GM12865 (cell line): ENCODE measurements at regions not wholly inside any gene's neighbourhood (a gene's known extent, or its start where the extent isn't known, plus 50 kb on each side); places are given as distances from the start of the nearest gene placed in this dataset.

Source experiments
- DNase-seq: peaks from one replicate; pipeline ENCODE4 v3.0.0; 2010; ENCODE audit warnings: low read depth
- H3K4me3 ChIP-seq: 2 replicates; pipeline ENCODE4 v1.5.1; 2011; ENCODE audit warnings: mild to moderate bottlenecking, low read depth, low read length, control low read depth
- TF ChIP-seq, protein P1 (sequence below): IDR thresholded peaks from 2 replicates; pipeline ENCODE4 v1.5.1; 2011; ENCODE audit warnings: low read length, control low read depth, low read depth, inconsistent platforms; ENCODE audit not compliant: insufficient read depth; ENCODE audit errors: missing control alignments

GRCh38 chr2:173657996-173658717 is 303.5 kb downstream of the CDCA7 start:
- no peak for DNase-seq
- no peak overlapping the region for H3K4me3 ChIP-seq
- TF ChIP-seq, protein P1, sequence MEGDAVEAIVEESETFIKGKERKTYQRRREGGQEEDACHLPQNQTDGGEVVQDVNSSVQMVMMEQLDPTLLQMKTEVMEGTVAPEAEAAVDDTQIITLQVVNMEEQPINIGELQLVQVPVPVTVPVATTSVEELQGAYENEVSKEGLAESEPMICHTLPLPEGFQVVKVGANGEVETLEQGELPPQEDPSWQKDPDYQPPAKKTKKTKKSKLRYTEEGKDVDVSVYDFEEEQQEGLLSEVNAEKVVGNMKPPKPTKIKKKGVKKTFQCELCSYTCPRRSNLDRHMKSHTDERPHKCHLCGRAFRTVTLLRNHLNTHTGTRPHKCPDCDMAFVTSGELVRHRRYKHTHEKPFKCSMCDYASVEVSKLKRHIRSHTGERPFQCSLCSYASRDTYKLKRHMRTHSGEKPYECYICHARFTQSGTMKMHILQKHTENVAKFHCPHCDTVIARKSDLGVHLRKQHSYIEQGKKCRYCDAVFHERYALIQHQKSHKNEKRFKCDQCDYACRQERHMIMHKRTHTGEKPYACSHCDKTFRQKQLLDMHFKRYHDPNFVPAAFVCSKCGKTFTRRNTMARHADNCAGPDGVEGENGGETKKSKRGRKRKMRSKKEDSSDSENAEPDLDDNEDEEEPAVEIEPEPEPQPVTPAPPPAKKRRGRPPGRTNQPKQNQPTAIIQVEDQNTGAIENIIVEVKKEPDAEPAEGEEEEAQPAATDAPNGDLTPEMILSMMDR: no peak

- no peak for DNase-seq
- TF ChIP-seq, protein P1: no peak
- H3K4me3 ChIP-seq: no peak overlapping the region
These were observed 304.3 kb downstream of the CDCA7 start for GRCh38 chr2:173658946-173659371.

DNA sequence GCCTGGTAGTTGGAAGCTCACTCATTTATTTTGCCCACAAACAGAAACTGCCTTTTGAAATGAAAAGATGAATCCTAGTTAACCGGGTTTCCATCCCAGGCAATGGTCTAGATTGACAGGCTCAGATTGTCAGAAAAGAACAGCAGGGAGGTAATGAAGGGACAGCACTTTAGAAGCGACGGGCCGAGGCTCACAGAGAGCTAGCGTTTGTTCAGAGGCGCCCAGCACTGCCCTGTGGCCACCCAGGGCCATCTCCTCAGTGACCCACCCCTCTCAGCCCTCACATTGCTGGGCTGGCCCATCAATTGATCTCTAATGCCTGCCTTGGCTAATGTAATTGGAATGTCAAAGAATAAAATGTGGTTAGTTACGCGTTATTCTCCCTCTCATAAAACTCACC is 304.8 kb downstream of the CDCA7 start:
- TF ChIP-seq, protein P1: no peak
- H3K4me3 ChIP-seq: no peak overlapping the region
- DNase-seq: no peak

DNA sequence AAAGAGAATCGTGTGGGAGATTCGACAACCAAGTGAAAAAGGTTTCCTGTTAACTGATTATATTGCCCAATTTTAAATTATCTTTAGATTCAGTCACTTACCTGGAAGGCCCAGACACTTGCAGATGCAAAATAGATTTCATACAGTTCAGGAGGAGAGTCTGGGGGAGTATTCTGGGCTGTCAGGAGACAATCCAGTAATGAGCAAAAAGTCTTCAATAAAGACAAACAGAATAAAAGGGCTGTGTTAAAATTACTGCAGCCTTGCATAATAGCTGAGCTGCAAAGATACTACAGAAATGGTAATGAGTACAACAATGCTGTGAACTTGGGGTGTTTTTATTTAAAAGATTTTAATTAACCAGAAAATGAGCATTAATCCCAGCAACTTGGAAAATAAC is 303.6 kb downstream of the SP3 start:
- TF ChIP-seq, protein P1: no peak
- H3K4me3 ChIP-seq: no peak overlapping the region
- DNase-seq: no peak

DNA sequence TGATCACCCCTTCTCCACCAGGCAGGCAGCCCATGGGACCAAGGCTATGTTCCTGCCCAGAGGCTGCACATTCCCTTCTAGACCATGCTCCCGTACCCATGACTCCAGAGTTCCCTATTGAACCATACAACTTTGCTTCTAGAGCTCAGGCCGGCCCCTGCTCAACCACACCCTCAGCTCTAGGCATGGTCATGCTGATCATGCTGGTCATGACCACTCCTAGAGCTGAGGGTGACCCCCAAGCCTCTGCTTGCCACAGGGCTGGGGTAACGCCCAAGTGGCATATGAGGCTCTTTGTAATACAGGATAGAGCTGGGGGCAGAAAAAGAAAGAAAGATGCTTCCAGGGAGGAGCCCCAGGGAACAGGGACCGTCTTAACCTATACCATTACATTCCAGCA is 301.8 kb downstream of the SP3 start:
- TF ChIP-seq, protein P1: no peak
- no peak overlapping the region for H3K4me3 ChIP-seq
- DNase-seq: no peak

DNA sequence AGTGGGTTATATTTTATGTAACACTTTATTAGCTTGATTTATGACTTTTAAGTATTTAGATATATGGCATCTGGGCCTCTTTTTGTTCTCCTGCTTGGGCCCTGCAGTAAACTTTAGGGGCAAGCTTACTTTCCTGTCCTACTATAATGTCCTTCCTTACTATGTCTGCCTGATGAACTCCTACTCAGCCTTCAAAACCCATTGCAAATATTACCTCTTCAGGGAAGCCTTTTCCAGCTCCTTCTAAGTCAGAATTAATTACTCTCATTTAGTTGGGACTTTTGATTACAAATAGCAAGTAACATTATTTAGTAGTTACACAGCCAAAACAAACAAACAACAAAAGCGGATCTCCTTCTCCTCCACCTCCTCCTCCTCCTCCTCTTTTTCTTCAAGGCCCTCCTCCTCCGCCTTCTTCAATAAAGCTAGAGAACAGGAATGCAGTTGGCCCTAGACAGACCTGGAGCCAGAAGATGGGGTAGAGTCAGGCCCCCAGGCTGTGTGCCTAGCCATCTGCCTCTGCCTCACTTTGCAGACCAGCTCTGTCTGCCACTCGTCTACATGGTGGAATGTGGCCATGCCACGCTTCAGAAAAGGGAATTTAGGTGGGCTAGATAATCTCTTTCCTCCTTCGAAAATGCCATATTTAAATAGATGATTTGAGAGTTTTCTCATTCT is 301.2 kb downstream of the SP3 start:
- no peak overlapping the region for H3K4me3 ChIP-seq
- TF ChIP-seq, protein P1: no peak
- no peak for DNase-seq

DNA sequence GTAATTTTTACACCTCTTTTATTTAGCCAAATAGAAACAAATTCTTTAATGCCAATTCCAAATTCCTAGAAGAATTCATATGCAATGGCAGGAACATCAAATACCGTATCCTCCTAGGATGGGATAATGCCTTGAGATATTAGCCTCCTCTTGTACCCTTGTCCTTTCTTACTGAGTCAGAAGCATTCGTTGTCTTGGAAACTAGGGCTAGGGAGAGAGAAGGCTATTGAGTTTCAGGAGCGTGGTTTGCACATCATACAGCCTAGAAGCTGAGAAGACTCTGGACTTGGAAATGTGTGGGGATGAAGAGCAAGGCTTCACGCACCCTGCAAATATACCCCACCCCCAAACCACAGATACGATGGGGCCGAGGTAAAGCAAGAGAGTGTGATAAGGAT is 300.7 kb downstream of the SP3 start:
- no peak for DNase-seq
- no peak overlapping the region for H3K4me3 ChIP-seq
- TF ChIP-seq, protein P1: no peak
